Endothelial cell of umbilical vein (primary cell): ENCODE measurements at regions not wholly inside any gene's neighbourhood (a gene's known extent, or its start where the extent isn't known, plus 50 kb on each side); places are given as distances from the start of the nearest gene placed in this dataset.

ENCODE experiments used
- BruUV-seq: library from RNA; stranded (reverse); fragments of 400-500 nt; replicated peaks from 2 replicates; lab custom pipeline; 2021; lab: Mats Ljungman, UMichigan
- CTCF ChIA-PET: fragments of 300-600, 350-600 bp; sonication (Branson Sonifier 250); formaldehyde crosslinking; loops from one replicate; lab custom pipeline; 2021; ENCODE audit warnings: antibody characterized with exemption, inconsistent platforms; lab: Charles Lee
- POLR2A ChIA-PET: fragments of 300-600, 350-600 bp; sonication (Branson Sonifier 250); formaldehyde crosslinking; loops from one replicate; lab custom pipeline; 2021; ENCODE audit warnings: antibody characterized with exemption, inconsistent platforms; lab: Charles Lee
- DNase-seq: peaks from one replicate; pipeline ENCODE4 v3.0.0-alpha.2; 2011; ENCODE audit warnings: low read depth, low spot score
- FAIRE-seq: peaks from 2 replicates; lab custom pipeline; 2011; peaks lifted over from hg19 to GRCh38; lab: Jason Lieb, UNC
- H2AFZ ChIP-seq: 2 replicates; pipeline ENCODE4 v1.6.0; 2012; ENCODE audit warnings: low read depth, low read length, control low read depth, inconsistent platforms
- H3K27ac ChIP-seq: 2 replicates; pipeline ENCODE4 v1.5.1; 2011; ENCODE audit warnings: low read depth, mild to moderate bottlenecking, control low read depth, low read length, moderate library complexity; ENCODE audit not compliant: insufficient read depth
- H3K27me3 ChIP-seq, 2 experiments: 2 replicates each; pipeline versions ENCODE4 v1.6.0 to v1.6.1; 2011; ENCODE audit warnings: low read length in 2 of 2, mixed read lengths in 1 of 2; ENCODE audit not compliant: control insufficient read depth in 2 of 2, insufficient read depth in 2 of 2
- H3K36me3 ChIP-seq, 2 experiments: 2 replicates in 1 of 2; 3 replicates in 1 of 2; pipeline ENCODE4 v1.5.1; 2011; ENCODE audit warnings: low read length in 2 of 2, mild to moderate bottlenecking in 1 of 2, moderate library complexity in 1 of 2; ENCODE audit not compliant: control insufficient read depth in 2 of 2, insufficient read depth in 2 of 2; ENCODE audit errors: extremely low read depth in 1 of 2
- H3K4me1 ChIP-seq: 3 replicates; pipeline ENCODE4 v1.5.1; 2011; ENCODE audit warnings: mild to moderate bottlenecking, low read length; ENCODE audit not compliant: control insufficient read depth, insufficient read depth; ENCODE audit errors: extremely low read depth
- H3K4me2 ChIP-seq: 2 replicates; pipeline ENCODE4 v1.6.1; 2011; ENCODE audit warnings: low read length, control low read depth, mixed read lengths; ENCODE audit not compliant: insufficient read depth
- H3K4me3 ChIP-seq, 3 experiments: fragments of 200-600 bp in 1 of 3; sonication (generic), shearing (Covaris generic) in 1 of 3; replicated peaks in 1 of 3; 2 replicates each; pipeline ENCODE4 v1.5.1; 2011 to 2016; ENCODE audit warnings: control low read depth in 3 of 3, low read length in 3 of 3, mild to moderate bottlenecking in 2 of 3, inconsistent platforms in 1 of 3, low read depth in 1 of 3, moderate library complexity in 1 of 3; ENCODE audit not compliant: insufficient read depth in 1 of 3
- H3K79me2 ChIP-seq: 2 replicates; pipeline ENCODE4 v1.6.0; 2012; ENCODE audit warnings: low read length, inconsistent platforms; ENCODE audit not compliant: control insufficient read depth, insufficient read depth
- H3K9ac ChIP-seq: replicated peaks from 2 replicates; pipeline ENCODE3; 2011; ENCODE audit warnings: low read length, control low read depth; ENCODE audit not compliant: insufficient read depth; ENCODE audit errors: extremely low read depth
- H3K9me1 ChIP-seq: replicated peaks from 3 replicates; pipeline ENCODE4 v1.6.0; 2011; ENCODE audit warnings: mild to moderate bottlenecking, low read length; ENCODE audit not compliant: control insufficient read depth, insufficient read depth; ENCODE audit errors: extremely low read depth
- H3K9me3 ChIP-seq: replicated peaks from 2 replicates; pipeline ENCODE4 v1.5.1; 2012; ENCODE audit warnings: low read length, inconsistent platforms; ENCODE audit not compliant: control insufficient read depth, insufficient read depth
- H4K20me1 ChIP-seq: replicated peaks from 2 replicates; pipeline ENCODE3; 2011; ENCODE audit warnings: mild to moderate bottlenecking, low read length; ENCODE audit not compliant: control insufficient read depth, insufficient read depth; ENCODE audit errors: extremely low read depth
- CTCF ChIP-seq, 2 donors: IDR thresholded peaks; 1 replicate in 1 of 2; 2 replicates in 1 of 2; pipeline ENCODE4 v1.5.1; 2011; ENCODE audit warnings: low read length in 2 of 2, mild to moderate bottlenecking in 2 of 2, moderate library complexity in 2 of 2, control low read depth in 1 of 2, inconsistent platforms in 1 of 2, low read depth in 1 of 2; ENCODE audit not compliant: insufficient read depth in 1 of 2; ENCODE audit errors: extremely low read depth in 1 of 2
- EZH2 ChIP-seq: IDR thresholded peaks from 2 replicates; pipeline ENCODE4 v1.6.1; 2012; ENCODE audit warnings: borderline replicate concordance, low read depth, mild to moderate bottlenecking, moderate library complexity, low read length, inconsistent platforms; ENCODE audit not compliant: severe bottlenecking
- FOS ChIP-seq: IDR thresholded peaks from 2 replicates; pipeline ENCODE4 v1.6.1; 2011; ENCODE audit warnings: mild to moderate bottlenecking, low read length, moderate library complexity, borderline replicate concordance; ENCODE audit not compliant: insufficient read depth
- GATA2 ChIP-seq: IDR thresholded peaks from 2 replicates; pipeline ENCODE4 v1.7.0; 2011; ENCODE audit warnings: low read depth, mild to moderate bottlenecking, moderate library complexity, mixed read lengths, low read length; ENCODE audit not compliant: insufficient read length, insufficient read depth
- JUN ChIP-seq: IDR thresholded peaks from 2 replicates; pipeline ENCODE4 v1.6.1; 2011; ENCODE audit warnings: borderline replicate concordance, low read depth; ENCODE audit not compliant: insufficient read length, insufficient read depth
- MAX ChIP-seq: IDR thresholded peaks from 2 replicates; pipeline ENCODE4 v1.6.1; 2011; ENCODE audit not compliant: insufficient read depth, insufficient read length
- MYC ChIP-seq: IDR thresholded peaks from one replicate; pipeline ENCODE4 v1.6.1; 2011; ENCODE audit warnings: mild to moderate bottlenecking, low read depth, low read length
- POLR2A ChIP-seq: IDR thresholded peaks from 2 replicates; pipeline ENCODE4 v1.6.1; 2012; ENCODE audit warnings: low read depth, mild to moderate bottlenecking, control low read depth, low read length
- POLR2AphosphoS5 ChIP-seq: IDR thresholded peaks from 2 replicates; pipeline ENCODE4 v1.6.1; 2012; ENCODE audit warnings: low read depth, mild to moderate bottlenecking, control low read depth, low read length, moderate library complexity; ENCODE audit not compliant: insufficient read depth
- dilution Hi-C: fragments of 300-500 bp; cut with MboI; formaldehyde crosslinking; loops from one replicate; pipeline ENCODE4 v1.15.0; 2019; ENCODE audit warnings: low sequenced_read_pairs; ENCODE audit not compliant: extremely low pct_ligation_motif_present
- intact Hi-C: fragments of 100-400 bp; cut with micrococcal nuclease; formaldehyde crosslinking; loops from one replicate; pipeline ENCODE4 v1.10.0; 2022

- no peak for DNase-seq
- CTCF ChIA-PET = interaction anchor here (1.3 kb wide), 1 partner anchor 8 kb away, joined by 6 read pairs; no protein-coding TSS in a partner anchor
- no peaks in the 10 kb centered on the region for H3K9me3 ChIP-seq
- no peaks in the 10 kb centered on the region for H3K36me3 ChIP-seq
- no peaks in the 10 kb centered on the region for H3K4me1 ChIP-seq
- H3K79me2 ChIP-seq = no peaks in the 10 kb centered on the region
- BruUV-seq = no TSS peak
- H3K9me1 ChIP-seq = no peaks in the 10 kb centered on the region
- POLR2A ChIA-PET = no interaction called here
- H3K27me3 ChIP-seq = no peaks in the 10 kb centered on the region
- no peak overlapping the region for H3K9ac ChIP-seq
- H4K20me1 ChIP-seq = no peaks in the 10 kb centered on the region
- no peak for FAIRE-seq
- H2AFZ ChIP-seq = no peak overlapping the region
- H3K4me2 ChIP-seq = no peak overlapping the region
- TF ChIP-seq CTCF (IDR thresholded peaks at IDR 0.05; ENCODE audit: extremely low read depth in 1 of 2, insufficient read depth in 1 of 2, low read depth in 1 of 2, low read length in 2 of 2) = no peak
- H3K4me3 ChIP-seq = no peak overlapping the region
- dilution Hi-C loops = no loop called here
- intact Hi-C loops = no loop called here
- H3K27ac ChIP-seq = no peak overlapping the region
These were observed 817.8 kb upstream of the LUZP2 start for GRCh38 chr11:23679041-23679440.

- CTCF ChIA-PET = interaction anchor here (1.3 kb wide), 1 partner anchor 9 kb away, joined by 6 read pairs; no protein-coding TSS in a partner anchor
These were observed 816.9 kb upstream of the LUZP2 start for GRCh38 chr11:23679981-23680380.

More at GRCh38 chr11:23679981-23680380, 816.9 kb upstream of the LUZP2 start:
- FAIRE-seq (no peak), DNase-seq (no peak)
- BruUV-seq = no TSS peak
- H3K4me3 ChIP-seq = no peak overlapping the region
- POLR2A ChIA-PET = no interaction called here
- H2AFZ ChIP-seq = no peak overlapping the region
- no peaks in the 10 kb centered on the region for H3K27me3 ChIP-seq
- no peaks in the 10 kb centered on the region for H3K4me1 ChIP-seq
- no peak overlapping the region for H3K9ac ChIP-seq
- no peaks in the 10 kb centered on the region for H3K9me3 ChIP-seq
- dilution Hi-C loops (no loop called here), intact Hi-C loops (no loop called here)
- no peak overlapping the region for H3K4me2 ChIP-seq
- no peaks in the 10 kb centered on the region for H4K20me1 ChIP-seq
- no peaks in the 10 kb centered on the region for H3K9me1 ChIP-seq
- H3K79me2 ChIP-seq = no peaks in the 10 kb centered on the region
- H3K27ac ChIP-seq = no peak overlapping the region
- H3K36me3 ChIP-seq = no peaks in the 10 kb centered on the region
- TF ChIP-seq GATA2 = no peak
- no peak for TF ChIP-seq MYC
- TF ChIP-seq FOS = no peak
- no peak for TF ChIP-seq POLR2A
- no peak for TF ChIP-seq EZH2
- no peak for TF ChIP-seq JUN
- no peak for TF ChIP-seq POLR2AphosphoS5
- TF ChIP-seq MAX = no peak
- TF ChIP-seq CTCF (IDR thresholded peaks at IDR 0.05; ENCODE audit: extremely low read depth in 1 of 2, insufficient read depth in 1 of 2, low read depth in 1 of 2, low read length in 2 of 2) = no peak
